GM12892 (cell line): ENCODE measurements at regions not wholly inside any gene's neighbourhood (a gene's known extent, or its start where the extent isn't known, plus 50 kb on each side); places are given as distances from the start of the nearest gene placed in this dataset.

Experiments
- POLR2A ChIP-seq: IDR thresholded peaks from 2 replicates; pipeline ENCODE4 v1.6.1; 2011; ENCODE audit warnings: low read depth, low read length, control low read depth
- POLR2AphosphoS5 ChIP-seq: IDR thresholded peaks from 2 replicates; pipeline ENCODE4 v1.6.1; 2011; ENCODE audit warnings: low read depth, low read length, control low read depth
- TAF1 ChIP-seq: IDR thresholded peaks from 2 replicates; pipeline ENCODE4 v1.6.1; 2011; ENCODE audit warnings: low read depth, mild to moderate bottlenecking, control low read depth, low read length, borderline replicate concordance

GRCh38 chr10:78434886-78435285, 401.2 kb downstream of the RPS24 start:
- TF ChIP-seq POLR2A (no peak), POLR2AphosphoS5 (no peak), TAF1 (no peak)
